PC-9 (cell line): ENCODE measurements at regions not wholly inside any gene's neighbourhood (a gene's known extent, or its start where the extent isn't known, plus 50 kb on each side); places are given as distances from the start of the nearest gene placed in this dataset.

Source experiments
- CTCF ChIP-seq: fragments of 200-600 bp; sonication (generic); conservative IDR thresholded peaks from 2 replicates; pipeline ENCODE4 v1.6.1; 2017; ENCODE audit warnings: mixed run types, antibody characterized with exemption, mild to moderate bottlenecking, moderate library complexity
- EZH2 ChIP-seq: fragments of 200-600 bp; sonication (generic); IDR thresholded peaks from 2 replicates; pipeline ENCODE4 v1.8.0; 2017; ENCODE audit warnings: antibody characterized with exemption, low read depth

GRCh38 chr16:72711823-72712222 lies 336.1 kb downstream of the ZFHX3 start:
- TF ChIP-seq CTCF (no peak), EZH2 (no peak)
